ENCODE measurements at regions not wholly inside any gene's neighbourhood (a gene's known extent, or its start where the extent isn't known, plus 50 kb on each side); places are given as distances from the start of the nearest gene placed in this dataset.

DNA sequence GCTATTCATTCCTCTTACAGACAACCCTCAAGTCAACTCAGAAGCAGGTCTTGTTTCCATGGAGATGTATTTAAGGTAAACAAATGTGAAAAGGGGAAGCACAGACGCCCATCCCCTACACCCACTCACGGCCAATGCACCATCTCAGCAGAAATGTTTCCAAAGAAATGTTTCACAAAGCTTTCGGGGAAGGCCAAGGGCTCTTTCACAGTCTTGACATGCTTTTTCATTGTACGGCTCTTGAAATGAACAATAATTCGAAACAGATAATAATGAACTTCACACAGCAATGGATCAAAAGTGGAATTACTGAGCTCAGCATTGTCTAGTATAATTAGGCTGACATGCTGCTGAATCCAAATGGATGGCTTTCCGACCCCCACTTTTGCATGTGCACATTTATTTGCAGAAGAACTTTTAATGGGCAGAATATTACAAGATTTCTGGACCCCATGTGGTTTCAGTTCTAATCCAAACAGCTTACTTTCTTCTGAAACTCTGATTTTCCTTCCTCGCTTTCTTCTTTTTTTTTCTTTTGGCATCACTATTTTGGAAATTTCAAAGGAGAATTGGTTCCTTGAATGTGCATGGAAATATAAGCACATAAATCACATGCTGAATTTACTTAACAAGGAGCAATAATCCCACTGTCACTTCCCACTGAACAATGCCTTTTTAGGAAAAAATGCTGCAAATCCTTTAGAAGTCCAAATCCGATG, 160.9 kb downstream of the SMIM20 start:
- DNase-seq: no peak

DNA sequence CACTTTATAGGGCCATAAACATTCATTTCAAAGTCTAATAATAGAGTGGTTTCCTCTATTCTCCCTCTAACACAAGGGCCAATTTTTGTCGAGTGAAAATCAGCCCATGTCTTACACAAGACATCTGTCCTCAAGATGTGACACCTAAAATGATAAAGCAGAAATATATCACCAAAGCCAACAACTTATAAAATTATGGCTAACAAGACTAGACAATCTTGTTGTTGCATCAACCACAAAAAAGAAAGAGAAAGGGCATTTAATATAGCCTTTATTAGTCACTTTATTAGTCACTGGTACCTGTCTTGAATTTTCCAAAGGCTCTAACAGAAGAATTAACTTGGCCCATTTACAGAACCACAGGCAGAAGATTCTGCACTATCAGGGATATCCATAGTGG, 161.6 kb downstream of the SMIM20 start:
- DNase-seq: no peak

DNA sequence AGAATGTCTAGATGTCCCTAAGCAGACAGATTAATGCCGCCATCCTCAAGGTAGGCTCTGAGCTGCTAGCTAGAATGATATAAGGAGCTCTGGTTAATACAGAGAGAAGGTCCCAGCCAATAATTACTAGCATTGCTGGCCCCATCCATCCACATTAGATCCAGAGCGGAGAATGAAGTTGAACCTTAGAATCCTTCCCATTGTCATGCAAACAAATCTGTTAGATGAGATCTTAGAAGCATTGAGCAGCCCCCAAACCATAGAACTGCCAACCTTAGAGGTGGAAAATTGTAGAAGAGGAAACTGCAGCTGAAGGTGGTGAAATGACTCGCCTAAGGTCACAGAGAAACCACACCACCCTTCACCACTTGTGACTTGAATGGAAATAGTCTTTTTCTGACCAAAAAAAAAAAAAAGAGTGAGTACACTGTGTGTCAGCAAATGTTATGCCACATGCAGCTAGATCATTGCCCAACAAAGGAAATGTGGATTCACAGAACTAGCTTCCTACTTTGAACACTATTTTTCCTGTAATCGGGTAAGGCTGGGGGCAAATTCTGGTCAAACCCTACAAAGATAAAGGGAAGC, 162.1 kb downstream of the SMIM20 start:
- no peak for DNase-seq

DNA sequence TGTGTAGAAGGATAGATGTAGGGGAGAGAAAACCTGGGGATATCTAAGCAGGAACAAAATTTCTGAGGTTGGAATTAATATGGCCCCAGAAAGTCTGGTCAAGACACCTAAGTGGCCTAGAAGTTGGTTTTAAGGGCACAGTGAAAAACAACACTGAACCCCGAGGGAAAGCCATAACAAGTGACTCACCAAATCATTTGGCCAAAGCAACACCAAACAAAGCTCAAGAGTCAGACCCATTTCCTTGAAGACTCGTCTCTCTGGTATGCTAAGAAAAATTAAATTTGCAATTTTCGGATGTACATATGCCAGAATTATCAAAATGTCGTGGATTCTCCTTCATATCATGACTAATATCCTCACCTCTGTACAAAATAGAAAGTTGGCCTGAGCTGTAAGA, 162.9 kb downstream of the SMIM20 start:
- DNase-seq: no peak

DNA sequence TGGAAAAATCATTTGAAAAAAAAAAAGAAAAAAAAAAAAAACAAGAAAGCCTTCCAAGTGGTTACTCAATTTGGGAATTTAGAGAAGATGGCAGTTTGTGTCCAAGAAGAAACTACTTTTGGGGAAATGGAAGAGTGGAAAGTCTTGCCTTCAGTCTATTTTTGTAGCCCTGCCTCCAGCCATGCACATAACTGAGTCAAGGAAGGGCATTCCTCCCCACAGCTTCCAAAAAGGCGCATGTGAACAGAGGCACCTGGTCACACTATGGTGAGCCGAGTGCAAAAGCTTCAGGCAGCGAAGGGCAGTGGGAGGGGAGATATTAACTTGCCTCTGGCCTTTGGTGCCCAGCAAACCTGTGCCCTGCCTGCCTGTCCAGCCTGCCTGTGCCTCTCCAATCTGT, 163.7 kb downstream of the SMIM20 start:
- DNase-seq: no peak

DNA sequence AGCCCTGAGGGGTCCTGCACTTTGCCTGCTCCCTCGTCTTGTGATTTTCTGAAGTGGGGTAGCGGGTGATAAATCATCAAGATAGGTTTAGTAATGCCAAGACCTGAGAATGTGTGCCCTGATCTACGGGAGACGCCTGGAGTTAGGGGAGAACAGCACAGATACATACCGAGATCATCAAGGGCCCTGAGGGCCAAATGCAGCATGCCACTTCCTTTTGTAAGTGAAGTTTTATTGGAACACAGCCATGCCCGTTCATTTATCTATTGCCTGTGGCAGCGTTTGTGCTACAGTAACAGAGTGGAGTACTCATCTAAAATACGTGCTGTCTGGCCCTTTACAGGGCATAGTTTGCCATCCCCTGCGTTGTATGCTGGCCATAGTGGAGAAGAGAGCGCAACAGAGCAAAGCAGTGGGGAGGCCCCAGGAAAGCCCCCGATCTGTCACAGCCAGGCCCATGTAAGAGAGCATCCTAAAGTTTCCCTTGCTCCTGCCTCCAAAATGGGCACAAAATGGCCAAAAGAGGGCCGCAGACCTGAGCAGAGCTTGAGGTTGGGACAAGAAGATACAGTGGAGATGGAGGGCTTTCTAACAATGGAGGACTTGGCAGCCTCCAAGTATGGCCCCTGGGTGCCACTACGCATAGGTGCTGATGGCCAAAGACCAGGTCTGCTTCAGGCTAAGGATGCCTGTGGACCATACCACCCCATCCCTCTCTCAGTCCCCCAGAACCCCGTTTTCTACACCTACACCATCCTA, 167.0 kb downstream of the SMIM20 start:
- DNase-seq: no peak

DNA sequence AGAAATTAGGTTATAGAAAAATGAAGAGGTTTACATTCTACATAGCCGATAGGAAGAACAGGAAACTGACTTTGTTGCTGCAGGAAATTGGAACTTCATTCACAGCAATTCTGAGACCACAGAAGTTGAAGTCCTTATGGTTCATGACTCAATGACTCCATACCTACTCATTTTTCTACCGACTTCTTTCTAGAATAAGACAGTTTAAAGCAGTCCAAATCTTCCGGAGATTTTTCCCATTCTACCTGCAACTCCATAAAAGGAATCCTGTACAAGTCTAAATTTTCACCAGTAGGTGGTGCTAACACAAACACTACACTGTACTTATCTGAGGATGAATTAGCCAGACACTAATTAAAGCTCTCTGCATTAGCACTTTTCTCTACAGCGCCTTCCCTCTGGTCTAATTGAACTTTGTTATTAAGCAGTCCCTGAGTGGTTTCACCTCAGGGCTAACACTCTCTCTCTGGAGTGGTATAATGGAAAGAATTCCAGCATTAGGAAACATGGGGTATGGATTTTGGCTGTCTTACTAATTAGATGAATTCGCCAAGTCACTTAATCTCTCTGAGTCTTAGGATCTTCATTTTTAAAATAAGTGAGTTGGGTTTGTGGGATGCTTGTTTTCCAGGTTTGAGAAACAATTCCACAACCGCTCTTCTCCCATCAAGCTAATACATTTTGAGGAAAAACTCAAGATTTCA, 167.9 kb downstream of the SMIM20 start:
- DNase-seq: no peak

DNA sequence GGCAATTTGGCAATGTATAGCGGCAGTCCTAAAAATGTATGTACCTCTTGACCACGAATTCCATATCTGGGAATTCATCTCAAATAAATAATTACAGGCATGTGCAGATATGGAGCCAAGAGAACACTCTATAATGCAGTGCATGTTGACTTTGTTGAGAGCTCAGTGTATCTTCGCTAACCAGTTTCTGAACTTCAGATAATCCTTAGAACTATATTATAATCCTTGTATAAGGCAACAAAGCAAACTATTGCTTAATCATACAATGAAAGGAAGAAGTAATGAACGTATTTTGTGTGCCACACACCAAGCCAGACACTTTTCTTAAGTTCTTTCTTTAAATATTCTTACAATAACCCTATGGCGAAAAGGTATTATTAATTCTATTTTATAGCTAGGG, 168.5 kb downstream of the SMIM20 start:
- no peak for DNase-seq

DNA sequence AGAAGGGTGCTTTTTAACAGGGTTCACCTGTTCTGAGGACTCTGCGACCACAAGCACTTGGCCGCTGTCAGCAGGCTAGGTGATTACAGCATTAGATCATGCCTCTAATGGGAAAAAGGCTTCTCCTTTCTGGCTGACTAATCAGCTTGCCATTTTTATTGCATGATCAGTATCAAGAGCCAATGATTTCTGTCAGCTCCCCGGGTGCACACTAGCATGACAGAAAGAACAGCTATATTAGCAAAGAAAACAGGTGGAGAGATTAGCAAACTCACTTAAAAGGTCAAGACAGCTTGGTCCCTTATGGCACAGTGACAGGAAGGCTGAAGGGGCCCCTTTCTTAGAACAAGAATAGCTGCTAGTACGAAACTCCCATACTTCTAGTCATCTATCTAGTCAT, 170.0 kb downstream of the SMIM20 start:
- DNase-seq: no peak

DNA sequence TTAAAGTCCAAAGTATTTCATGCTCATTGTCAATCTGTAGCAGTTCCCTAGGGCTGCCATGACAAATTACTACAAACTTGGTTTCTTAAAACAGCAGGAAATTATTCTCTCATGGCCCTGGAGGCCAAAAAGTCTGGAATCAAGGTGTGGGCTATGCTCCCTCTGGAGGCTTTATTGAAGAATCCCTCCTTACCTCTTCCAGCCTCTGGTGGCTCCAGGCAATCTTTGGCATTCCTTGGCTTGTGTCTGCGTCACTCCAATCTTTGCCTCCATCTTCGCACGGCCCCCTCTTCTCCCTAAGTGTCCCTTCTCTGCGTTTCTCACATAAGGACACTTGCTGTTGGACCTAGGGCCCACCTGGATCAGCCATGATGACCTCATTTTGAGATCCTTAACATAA, 170.4 kb downstream of the SMIM20 start:
- no peak for DNase-seq

DNA sequence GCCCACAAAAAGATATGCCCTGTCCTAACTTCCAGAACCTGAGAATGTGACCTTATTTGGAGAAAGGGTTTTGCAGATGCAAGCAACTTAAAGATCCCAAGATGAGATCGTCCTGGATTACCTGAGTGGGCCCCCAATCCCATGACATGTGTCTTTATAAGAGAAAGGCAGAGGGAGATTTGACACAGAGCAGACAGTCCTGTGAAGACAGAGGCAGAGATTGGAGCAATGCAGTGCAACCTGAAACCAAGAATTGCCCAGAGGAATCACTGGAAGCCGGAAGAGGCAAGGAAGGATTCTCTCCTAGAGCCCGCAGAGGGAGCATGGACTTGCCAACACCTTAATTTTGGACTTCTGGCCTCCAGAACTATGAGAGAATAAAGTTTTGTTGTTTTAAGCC, 171.5 kb downstream of the SMIM20 start:
- DNase-seq: no peak

DNA sequence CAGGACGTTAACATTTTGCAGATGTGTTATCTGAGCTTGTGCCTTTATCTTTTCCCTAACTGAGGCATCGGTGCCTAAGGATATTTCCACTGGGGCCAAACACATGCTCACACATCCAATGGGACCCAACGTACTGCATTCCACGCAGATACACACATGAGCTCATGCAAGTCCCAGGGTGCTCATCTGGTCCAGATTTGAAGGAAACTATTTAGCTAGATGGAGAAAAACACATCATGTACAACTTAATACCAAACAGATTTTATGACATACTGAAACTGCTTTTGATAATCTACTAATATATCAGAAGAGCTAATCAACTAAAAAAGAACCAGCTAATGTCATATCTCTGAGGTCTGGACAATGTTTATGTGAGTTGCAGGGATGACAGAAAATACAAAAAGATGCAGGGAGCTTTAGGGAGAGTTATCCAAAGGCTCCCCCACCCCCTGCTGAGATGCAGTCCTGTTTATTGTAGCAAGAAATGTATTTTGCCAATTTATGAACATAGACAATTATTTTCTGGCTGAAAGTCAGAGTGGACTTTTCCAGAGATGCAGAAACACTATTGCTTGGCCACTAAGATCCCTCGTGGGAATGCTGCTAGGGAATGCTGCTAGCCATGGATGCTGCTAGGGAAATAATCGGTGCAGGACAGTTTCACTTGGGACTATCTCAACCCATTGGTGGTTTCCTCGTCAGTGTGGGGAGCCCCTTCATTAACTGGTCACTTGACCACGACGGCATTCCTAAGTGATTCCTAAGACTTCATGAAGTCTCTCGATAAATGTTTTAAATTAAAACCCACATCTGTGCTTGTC, 172.8 kb downstream of the SMIM20 start:
- no peak for DNase-seq

DNA sequence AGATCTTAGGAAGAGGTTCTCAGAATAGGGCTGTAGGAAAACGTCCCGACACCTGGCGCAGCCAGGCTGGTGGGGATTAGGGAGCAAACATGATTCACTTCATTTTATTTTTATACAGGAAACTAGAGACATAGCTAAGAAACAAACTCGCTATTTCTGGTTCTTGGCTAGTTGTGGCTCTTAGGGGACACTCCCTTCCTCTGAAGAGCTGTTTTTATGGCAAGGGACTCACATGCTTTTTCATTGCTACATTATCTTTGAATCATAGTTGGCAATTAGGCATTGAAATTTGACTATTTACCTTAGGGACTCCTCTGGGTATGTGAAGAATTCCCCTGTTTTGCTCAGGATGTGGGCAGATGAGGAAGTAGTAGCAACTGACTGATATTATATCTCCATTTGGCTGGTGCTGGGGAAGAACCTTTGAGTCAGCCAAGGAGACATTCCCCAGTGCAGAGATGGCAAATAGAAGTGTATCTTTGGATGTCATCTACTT, 174.5 kb downstream of the SMIM20 start:
- DNase-seq: no peak

DNA sequence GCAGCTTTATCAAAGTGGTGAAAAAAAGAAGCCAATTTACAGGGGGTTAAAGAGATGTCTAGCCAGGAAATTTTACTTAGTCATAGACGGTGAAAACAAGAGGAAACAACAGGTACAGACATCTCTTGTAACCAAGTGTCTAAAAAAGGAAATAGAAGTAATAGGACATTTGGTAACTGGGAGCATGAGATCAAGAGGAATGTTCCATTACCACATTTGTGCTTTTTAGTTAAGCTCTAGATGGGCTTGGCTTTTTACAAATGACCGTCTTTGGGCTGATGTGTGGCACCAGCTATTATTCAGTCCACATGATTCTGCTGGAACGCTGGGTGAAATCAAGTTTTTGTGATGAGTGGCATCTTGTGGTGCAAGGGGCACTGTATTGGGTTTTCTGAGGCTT, 179.5 kb downstream of the SMIM20 start:
- no peak for DNase-seq

DNA sequence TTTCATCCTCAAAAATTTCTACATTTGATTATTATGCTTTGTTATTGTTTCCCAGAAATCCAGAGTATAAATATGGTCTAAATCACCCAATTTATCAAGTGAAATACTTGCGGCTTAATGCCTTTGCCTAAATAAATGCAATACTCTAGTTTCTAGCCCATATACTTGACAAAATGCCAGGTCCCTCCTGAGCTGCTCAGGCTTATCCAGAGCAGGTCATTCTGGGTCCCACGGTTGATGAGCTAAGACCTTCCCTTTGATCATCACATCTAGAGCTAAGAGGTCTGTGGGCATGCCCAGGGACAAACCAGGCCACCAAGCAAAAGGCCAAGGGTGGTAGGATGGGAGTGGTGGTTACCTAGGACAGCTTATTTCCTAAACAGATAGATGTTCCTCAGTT, 180.1 kb downstream of the SMIM20 start:
- no peak for DNase-seq

DNA sequence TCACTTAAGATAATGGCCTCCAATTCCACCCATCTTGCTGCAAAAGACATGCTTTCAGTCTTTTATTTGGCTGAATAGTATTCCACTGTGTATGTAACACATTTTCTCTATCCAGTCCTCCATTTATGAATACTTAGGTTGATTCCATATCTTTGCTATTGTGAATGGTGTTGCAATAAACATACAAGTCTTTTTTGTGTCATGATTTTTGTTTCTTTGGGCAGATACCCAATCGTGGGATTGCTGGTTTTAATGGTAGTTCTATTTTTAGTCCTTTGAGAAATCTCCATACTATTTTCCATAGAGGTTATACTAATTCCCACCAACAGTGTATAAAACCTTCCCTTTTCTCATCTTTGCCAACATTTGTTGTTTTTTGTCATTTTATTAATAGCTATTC, 180.9 kb downstream of the SMIM20 start:
- no peak for DNase-seq

DNA sequence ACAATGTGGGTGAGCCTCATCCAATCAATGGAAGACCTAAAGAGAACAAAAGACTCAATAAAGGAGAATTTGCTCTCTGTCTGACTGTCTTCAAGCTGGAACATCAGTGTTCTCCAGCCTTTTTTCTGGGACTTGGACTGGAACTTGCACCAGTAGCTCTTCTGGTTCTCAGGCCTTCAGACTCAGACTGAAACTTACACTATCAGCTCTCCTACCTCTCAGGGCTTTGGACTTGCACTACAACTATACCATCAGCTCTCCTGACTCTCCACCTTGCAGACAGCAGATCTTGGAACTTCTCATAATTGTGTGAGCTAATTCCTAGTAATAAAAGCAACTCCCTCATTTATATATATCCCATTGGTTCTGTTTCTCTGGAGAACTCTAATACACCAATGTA, 185.9 kb downstream of the SMIM20 start:
- DNase-seq: no peak

DNA sequence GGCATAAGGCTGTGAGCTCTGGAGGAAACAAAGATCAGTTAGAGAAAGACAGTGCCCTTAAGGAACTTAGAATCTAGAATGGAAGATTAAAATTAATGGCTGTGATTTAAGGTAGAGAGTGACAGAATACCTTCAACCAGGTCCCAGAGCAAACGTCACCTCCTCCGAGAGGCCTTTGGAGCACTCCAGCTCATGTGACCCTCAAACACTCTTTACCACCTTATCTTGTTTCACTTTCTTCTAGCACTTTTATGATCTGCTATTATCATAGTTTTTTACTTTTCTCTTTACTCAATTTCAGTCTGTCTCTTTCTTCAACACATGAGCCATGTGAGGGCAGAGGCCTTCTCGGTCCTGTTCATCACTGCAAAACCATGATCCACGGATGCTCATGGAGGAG, 187.0 kb downstream of the SMIM20 start:
- DNase-seq: no peak

DNA sequence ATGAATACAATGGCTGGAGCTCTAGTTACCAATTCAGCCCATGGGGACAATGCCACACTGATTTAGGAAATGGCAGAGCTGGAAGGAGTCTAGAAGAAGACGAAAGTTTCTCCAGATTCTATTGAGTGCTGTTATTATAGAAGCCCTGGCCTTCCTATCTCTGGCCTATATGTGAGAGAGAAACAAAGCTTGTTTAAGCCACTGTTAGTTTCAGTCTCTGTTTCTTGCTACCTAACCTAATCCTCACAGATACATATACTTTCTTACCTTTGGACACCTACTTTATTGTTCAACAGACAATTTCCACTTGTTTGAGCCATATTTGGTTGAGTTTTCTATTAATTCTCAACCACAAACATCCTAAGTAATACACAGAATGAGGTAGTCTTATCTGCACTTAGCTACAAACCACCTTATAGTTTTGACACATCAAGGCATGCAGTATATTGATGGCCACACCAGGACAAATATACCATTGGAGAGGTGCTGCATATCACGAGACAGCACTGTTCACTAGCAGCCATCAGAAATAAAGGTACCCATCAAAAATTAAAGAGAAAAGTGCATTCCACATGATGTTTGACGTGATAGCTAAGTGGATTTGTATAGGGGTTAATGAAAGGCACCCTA, 190.2 kb downstream of the SMIM20 start:
- no peak for DNase-seq

DNA sequence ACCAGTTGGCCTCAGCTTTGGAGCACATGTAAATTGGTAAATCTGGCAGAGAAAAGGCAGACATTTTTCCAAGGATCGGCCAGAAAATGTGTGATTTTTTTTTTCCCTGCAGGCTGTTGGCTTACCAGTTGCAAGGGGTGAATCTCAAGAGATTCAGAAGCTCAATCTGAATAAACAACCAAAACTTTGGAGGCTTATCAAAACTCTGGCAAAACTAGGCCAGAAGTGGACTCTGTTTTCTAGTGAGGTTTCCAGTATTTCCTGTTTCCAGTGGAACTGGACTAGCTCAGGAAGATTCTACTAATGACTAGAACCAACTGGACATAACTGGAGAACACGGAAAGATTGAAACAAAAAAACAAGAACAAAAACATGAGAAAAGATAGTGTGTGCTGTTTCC, 191.3 kb downstream of the SMIM20 start:
- DNase-seq: no peak

DNA sequence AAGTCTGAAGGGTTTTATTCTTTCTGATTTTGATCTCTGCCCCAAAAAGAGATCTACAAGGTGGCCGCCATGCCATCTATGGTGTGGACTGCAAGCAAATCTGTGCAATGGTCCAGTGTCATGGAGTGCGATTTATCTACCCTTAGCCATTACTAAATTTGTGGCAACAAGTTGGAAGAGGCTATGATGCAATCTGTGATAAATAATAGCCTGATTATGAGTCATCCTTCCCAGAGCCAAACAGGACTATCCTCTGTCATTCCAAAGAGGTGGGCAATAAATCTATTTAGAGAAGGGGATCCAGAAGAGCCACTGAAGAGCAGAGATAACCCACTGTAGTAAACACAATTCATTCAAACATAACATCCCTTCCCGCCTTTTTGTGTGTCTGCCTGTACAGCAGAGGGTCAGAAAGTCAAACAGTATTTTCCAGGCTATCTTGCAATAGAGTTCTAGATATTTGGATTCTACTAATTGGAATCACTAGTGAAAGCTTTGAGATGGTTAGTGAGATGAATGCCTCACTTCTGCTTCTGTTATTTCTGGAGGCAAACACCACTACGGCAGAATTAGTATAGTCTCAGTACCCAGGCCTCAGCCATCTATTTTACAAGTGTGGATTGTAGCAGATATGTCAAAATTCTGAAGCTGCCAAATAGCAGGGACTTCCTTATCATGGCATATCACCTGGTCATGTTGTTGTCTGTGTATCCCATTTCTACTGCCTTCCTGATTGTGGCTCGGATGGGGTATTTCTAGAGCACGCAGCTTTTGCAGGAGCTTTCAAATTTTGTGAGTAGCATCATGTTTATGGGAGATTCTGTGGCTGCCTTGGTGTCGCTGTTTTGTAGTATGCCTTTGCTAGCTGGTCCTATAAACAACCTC, 192.0 kb downstream of the SMIM20 start:
- no peak for DNase-seq
